ENCODE measurements at regions not wholly inside any gene's neighbourhood (a gene's known extent, or its start where the extent isn't known, plus 50 kb on each side); places are given as distances from the start of the nearest gene placed in this dataset.

DNA sequence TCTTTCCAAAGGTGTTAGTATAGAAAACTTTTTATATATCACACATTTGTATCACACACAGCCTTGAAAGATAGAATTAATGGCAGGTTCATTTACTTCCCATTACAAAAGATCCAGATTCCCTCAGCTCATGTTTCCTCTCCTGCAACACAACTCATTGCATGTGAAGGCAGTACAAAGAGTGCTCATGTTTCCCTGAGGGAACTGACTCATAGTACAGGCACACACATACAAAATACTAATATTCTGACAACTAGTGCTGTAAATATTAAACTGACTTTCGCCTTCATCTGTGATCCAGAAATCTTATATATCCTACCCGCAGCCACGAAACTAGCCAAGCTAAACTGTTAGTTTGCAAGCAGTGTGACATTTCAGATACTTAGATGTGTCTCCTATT lies 819.8 kb upstream of the PCDH7 start:
- TF ChIP-seq CCDC6 (CRISPR knock-in tag; IDR thresholded peaks at IDR 0.05) (no peak), HNRNPLL (IDR thresholded peaks at IDR 0.05; ENCODE audit: low read depth, low read length, poor library complexity, severe bottlenecking) (no peak), SP1 (IDR thresholded peaks at IDR 0.05) (no peak), SP1 (CRISPR knock-in tag; IDR thresholded peaks at IDR 0.05) (no peak)
